H1 (cell line): ENCODE measurements at regions not wholly inside any gene's neighbourhood (a gene's known extent, or its start where the extent isn't known, plus 50 kb on each side); places are given as distances from the start of the nearest gene placed in this dataset.

Source experiments
- TF ChIP-seq, protein P1 (sequence below): fragments of 300-600 bp; sonication (generic); IDR thresholded peaks from 2 replicates; pipeline ENCODE4 v1.7.1; 2012; ENCODE audit warnings: low read length, moderate library complexity, mild to moderate bottlenecking, inconsistent platforms; ENCODE audit not compliant: insufficient replicate concordance

DNA sequence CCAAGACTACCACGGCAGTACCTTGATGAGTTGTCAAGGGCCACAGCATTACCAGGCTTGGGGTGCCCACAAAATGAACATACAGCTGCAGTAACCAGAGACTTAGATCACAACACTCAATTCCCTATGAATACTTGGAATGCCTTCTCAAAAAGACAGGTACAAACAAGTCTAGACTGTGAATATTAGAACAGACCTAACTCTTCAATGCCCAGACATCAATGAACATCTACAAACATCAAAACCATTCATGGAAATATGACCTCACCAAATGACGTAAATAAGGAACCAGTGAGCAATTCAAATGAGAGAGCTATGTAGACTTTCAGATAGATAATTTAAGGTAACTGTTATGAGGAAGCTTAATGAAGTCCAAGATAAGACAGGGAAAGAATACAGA, 185.1 kb upstream of the POU1F1 start (continued):
- TF ChIP-seq, protein P1, sequence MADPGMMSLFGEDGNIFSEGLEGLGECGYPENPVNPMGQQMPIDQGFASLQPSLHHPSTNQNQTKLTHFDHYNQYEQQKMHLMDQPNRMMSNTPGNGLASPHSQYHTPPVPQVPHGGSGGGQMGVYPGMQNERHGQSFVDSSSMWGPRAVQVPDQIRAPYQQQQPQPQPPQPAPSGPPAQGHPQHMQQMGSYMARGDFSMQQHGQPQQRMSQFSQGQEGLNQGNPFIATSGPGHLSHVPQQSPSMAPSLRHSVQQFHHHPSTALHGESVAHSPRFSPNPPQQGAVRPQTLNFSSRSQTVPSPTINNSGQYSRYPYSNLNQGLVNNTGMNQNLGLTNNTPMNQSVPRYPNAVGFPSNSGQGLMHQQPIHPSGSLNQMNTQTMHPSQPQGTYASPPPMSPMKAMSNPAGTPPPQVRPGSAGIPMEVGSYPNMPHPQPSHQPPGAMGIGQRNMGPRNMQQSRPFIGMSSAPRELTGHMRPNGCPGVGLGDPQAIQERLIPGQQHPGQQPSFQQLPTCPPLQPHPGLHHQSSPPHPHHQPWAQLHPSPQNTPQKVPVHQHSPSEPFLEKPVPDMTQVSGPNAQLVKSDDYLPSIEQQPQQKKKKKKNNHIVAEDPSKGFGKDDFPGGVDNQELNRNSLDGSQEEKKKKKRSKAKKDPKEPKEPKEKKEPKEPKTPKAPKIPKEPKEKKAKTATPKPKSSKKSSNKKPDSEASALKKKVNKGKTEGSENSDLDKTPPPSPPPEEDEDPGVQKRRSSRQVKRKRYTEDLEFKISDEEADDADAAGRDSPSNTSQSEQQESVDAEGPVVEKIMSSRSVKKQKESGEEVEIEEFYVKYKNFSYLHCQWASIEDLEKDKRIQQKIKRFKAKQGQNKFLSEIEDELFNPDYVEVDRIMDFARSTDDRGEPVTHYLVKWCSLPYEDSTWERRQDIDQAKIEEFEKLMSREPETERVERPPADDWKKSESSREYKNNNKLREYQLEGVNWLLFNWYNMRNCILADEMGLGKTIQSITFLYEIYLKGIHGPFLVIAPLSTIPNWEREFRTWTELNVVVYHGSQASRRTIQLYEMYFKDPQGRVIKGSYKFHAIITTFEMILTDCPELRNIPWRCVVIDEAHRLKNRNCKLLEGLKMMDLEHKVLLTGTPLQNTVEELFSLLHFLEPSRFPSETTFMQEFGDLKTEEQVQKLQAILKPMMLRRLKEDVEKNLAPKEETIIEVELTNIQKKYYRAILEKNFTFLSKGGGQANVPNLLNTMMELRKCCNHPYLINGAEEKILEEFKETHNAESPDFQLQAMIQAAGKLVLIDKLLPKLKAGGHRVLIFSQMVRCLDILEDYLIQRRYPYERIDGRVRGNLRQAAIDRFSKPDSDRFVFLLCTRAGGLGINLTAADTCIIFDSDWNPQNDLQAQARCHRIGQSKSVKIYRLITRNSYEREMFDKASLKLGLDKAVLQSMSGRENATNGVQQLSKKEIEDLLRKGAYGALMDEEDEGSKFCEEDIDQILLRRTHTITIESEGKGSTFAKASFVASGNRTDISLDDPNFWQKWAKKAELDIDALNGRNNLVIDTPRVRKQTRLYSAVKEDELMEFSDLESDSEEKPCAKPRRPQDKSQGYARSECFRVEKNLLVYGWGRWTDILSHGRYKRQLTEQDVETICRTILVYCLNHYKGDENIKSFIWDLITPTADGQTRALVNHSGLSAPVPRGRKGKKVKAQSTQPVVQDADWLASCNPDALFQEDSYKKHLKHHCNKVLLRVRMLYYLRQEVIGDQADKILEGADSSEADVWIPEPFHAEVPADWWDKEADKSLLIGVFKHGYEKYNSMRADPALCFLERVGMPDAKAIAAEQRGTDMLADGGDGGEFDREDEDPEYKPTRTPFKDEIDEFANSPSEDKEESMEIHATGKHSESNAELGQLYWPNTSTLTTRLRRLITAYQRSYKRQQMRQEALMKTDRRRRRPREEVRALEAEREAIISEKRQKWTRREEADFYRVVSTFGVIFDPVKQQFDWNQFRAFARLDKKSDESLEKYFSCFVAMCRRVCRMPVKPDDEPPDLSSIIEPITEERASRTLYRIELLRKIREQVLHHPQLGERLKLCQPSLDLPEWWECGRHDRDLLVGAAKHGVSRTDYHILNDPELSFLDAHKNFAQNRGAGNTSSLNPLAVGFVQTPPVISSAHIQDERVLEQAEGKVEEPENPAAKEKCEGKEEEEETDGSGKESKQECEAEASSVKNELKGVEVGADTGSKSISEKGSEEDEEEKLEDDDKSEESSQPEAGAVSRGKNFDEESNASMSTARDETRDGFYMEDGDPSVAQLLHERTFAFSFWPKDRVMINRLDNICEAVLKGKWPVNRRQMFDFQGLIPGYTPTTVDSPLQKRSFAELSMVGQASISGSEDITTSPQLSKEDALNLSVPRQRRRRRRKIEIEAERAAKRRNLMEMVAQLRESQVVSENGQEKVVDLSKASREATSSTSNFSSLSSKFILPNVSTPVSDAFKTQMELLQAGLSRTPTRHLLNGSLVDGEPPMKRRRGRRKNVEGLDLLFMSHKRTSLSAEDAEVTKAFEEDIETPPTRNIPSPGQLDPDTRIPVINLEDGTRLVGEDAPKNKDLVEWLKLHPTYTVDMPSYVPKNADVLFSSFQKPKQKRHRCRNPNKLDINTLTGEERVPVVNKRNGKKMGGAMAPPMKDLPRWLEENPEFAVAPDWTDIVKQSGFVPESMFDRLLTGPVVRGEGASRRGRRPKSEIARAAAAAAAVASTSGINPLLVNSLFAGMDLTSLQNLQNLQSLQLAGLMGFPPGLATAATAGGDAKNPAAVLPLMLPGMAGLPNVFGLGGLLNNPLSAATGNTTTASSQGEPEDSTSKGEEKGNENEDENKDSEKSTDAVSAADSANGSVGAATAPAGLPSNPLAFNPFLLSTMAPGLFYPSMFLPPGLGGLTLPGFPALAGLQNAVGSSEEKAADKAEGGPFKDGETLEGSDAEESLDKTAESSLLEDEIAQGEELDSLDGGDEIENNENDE = no peak
